ENCODE measurements at regions not wholly inside any gene's neighbourhood (a gene's known extent, or its start where the extent isn't known, plus 50 kb on each side); places are given as distances from the start of the nearest gene placed in this dataset.

DNA sequence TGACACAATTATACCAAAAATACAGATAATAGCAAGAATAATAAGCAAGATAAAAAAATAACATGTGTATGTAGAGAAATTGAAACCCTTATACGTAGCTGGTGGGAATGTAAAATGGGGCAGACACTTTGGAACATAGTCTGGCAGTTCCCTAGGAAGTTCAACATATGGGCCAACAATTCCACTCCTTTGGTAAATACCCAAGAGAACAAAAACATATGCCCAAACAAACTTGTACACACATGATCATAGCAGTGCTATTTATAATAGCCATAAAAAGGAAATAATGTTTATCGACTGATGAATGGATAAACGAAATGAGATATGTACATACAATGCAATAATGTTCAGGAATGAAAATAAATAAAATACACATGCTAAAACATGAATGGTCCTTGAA, 462.4 kb upstream of the SORCS1 start:
- H3K27me3 Mint-ChIP-seq, result no peaks in the 10 kb centered on the region
- H3K4me1 Mint-ChIP-seq, result no peaks in the 10 kb centered on the region
- no peak overlapping the region for H3K4me3 Mint-ChIP-seq

DNA sequence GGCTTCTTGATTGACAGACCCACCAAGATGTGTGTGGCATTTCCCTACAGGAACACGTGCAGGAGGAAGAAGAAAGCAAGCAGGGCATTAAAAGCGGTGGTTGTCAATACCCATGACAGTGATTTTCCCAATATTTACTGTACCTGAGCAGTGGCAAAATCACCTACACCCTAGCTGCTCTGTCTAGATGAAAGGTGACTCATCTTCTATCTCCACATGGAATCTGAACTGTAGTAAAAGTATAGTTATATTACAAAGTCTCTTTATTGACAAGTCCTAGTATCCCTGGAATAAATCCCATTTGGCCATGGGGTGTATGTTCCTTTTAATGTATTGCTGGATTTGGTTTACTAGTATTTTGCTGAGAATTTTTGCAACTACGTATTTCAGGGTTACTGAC, 458.8 kb upstream of the SORCS1 start:
- no peak for DNase-seq
- no peak overlapping the region for H3K4me3 Mint-ChIP-seq
- CTCF ChIA-PET, result no interaction called here
- no peaks in the 10 kb centered on the region for H3K27me3 Mint-ChIP-seq
- no peak overlapping the region for H3K27ac Mint-ChIP-seq
- H3K36me3 Mint-ChIP-seq, result no peaks in the 10 kb centered on the region
- H3K9me3 Mint-ChIP-seq, result peaks cover 8% of the 10 kb centered on the region
- H3K4me1 Mint-ChIP-seq, result no peaks in the 10 kb centered on the region

More for the DNA sequence above, 462.4 kb upstream of the SORCS1 start:
- H3K27ac Mint-ChIP-seq, result no peak overlapping the region
- H3K9me3 Mint-ChIP-seq, result peaks cover 7% of the 10 kb centered on the region
- H3K36me3 Mint-ChIP-seq, result no peaks in the 10 kb centered on the region
- CTCF ChIA-PET, result no interaction called here
- no peak for DNase-seq

- Mint-ChIP-seq H3K27ac (no peak overlapping the region), H3K36me3 (no peaks in the 10 kb centered on the region), H3K27me3 (no peaks in the 10 kb centered on the region), H3K9me3 (peaks cover 9% of the 10 kb centered on the region), H3K4me3 (no peak overlapping the region), H3K4me1 (no peaks in the 10 kb centered on the region)
- CTCF ChIA-PET, result no interaction called here
- no peak for DNase-seq
Observed at GRCh38 chr10:107619139-107619538, 454.6 kb upstream of the SORCS1 start.

- DNase-seq, result no peak
- CTCF ChIA-PET, result no interaction called here
Observed at GRCh38 chr10:107618504-107618994, 454.0 kb upstream of the SORCS1 start.

DNA sequence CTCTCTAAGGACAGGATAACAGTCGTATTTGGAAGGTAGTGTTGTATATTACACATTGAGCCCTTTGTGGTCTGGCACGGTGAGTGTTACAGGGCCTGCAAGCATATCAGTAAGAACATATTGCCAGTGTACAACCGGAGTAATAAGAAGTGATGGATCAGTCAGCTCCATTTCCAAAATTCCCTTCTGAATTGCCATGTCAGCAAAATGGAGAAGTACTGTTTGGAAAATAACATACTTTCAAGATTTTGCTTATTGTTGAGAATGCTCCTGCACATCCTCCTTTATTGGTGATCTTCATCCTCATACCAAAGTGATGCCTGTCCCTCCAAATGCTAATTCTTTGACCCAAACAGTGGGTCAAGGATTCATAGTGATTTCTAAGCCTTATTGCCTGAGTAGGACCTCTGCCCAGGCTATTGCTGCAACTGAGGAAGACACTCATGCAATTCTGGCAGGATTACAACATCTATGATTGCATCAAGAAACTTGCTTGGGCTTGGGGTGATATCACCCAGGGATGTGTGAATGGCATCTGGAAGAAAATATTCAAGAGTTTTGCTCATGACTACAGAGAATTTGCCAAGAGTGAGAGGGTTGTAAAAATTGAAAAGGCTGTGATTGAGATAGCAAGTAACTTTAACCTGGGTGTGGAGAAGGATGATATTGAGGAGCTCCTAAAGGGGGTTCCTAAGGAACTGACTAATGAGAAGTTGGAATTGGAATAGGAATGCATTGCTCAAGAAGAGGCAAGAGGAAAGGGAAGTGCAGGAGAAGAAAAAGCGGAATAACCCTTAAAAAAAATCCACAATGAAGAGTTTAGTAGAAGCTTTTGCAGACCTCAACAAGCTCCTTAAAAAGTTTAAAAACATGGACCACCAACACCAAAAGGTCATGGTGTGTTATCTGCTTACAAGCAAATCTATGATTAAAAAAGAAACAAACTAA, 452.2 kb upstream of the SORCS1 start:
- CTCF ChIA-PET, result no interaction called here
- no peaks in the 10 kb centered on the region for H3K36me3 Mint-ChIP-seq
- peaks cover 7% of the 10 kb centered on the region for H3K9me3 Mint-ChIP-seq
- no peaks in the 10 kb centered on the region for H3K27me3 Mint-ChIP-seq
- no peaks in the 10 kb centered on the region for H3K4me1 Mint-ChIP-seq
- DNase-seq, result no peak
- no peak overlapping the region for H3K27ac Mint-ChIP-seq
- no peak overlapping the region for H3K4me3 Mint-ChIP-seq

More at GRCh38 chr10:107618504-107618994, 454.0 kb upstream of the SORCS1 start:
- Mint-ChIP-seq H3K4me3 (no peak overlapping the region), H3K9me3 (peaks cover 7% of the 10 kb centered on the region), H3K27ac (no peak overlapping the region), H3K36me3 (no peaks in the 10 kb centered on the region), H3K27me3 (no peaks in the 10 kb centered on the region), H3K4me1 (no peaks in the 10 kb centered on the region)

DNA sequence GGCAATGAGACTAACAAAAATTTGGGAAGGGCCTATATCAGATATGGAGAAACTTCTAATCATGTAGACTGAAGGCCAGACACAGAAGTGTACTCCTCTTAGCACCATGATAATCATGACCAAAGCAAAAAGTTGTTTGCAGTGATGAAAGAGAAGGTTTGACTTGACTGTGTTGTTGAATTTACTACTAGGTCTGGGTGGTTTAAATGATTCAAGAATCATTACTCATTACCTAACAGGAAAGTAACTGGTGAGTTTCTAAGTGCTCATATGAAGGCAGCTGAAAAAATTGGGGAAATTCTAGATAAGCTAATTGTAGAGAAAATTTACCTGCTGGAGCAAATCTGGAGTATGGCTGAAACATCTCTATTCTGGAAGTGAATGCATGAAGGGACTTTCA, 451.5 kb upstream of the SORCS1 start:
- H3K36me3 Mint-ChIP-seq, result no peaks in the 10 kb centered on the region
- DNase-seq, result no peak
- CTCF ChIA-PET, result no interaction called here

GRCh38 chr10:107614939-107615685, 450.6 kb upstream of the SORCS1 start:
- CTCF ChIA-PET, result no interaction called here

More for the DNA sequence above, 451.5 kb upstream of the SORCS1 start:
- Mint-ChIP-seq H3K27ac (no peak overlapping the region), H3K4me1 (no peaks in the 10 kb centered on the region), H3K4me3 (no peak overlapping the region), H3K27me3 (no peaks in the 10 kb centered on the region), H3K9me3 (peaks cover 7% of the 10 kb centered on the region)

DNA sequence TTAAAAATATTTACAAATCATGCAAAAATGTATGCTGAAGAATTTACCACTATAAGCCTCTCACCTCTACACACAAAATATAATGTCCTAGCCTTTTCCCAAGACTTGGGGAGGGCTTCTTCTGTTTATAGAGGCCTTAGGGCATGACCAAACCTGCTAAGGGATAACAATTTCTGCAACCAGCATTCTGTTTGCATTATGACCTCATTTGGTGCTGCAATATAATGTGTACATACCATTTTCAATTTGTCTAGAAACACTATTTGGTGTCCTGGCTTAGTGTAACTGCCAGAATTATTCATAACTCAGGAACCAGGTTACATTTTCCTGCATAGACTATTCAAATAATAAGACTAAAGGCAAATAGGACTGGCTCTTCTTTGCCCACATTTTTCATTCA, 446.6 kb upstream of the SORCS1 start:
- CTCF ChIA-PET, result no interaction called here
- no peaks in the 10 kb centered on the region for H3K27me3 Mint-ChIP-seq
- no peak overlapping the region for H3K4me3 Mint-ChIP-seq
- no peaks in the 10 kb centered on the region for H3K36me3 Mint-ChIP-seq
- no peaks in the 10 kb centered on the region for H3K4me1 Mint-ChIP-seq
- no peak overlapping the region for H3K27ac Mint-ChIP-seq
- no peak for DNase-seq
- H3K9me3 Mint-ChIP-seq, result peaks cover 2% of the 10 kb centered on the region

More at GRCh38 chr10:107614939-107615685, 450.6 kb upstream of the SORCS1 start:
- DNase-seq, result no peak
- Mint-ChIP-seq H3K27ac (no peak overlapping the region), H3K4me1 (no peaks in the 10 kb centered on the region), H3K36me3 (no peaks in the 10 kb centered on the region), H3K9me3 (peaks cover 4% of the 10 kb centered on the region), H3K4me3 (no peak overlapping the region), H3K27me3 (no peaks in the 10 kb centered on the region)

DNA sequence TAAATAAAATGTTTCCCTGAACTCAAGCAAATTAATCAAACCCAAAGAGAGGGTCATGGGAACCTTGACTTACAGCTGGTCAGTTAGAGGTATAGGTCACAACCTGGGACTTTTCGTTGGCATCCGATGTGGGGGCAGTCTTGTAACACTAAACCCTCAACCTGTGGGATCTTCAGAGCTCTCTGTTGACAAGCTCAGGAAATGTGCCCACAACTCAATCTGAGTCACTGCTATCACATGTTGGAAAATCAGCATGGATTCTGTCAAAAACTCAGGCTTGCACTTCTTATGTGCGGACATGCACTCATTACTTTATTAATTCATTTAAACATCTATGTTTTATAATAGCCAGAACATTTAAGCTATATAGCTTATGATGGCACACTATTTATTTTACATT, 424.6 kb upstream of the SORCS1 start:
- peaks cover 15% of the 10 kb centered on the region for H3K9me3 Mint-ChIP-seq
- no peaks in the 10 kb centered on the region for H3K4me1 Mint-ChIP-seq
- CTCF ChIA-PET, result no interaction called here
- no peak for DNase-seq
- H3K36me3 Mint-ChIP-seq, result no peaks in the 10 kb centered on the region
- no peak overlapping the region for H3K27ac Mint-ChIP-seq
- H3K4me3 Mint-ChIP-seq, result no peak overlapping the region
- no peaks in the 10 kb centered on the region for H3K27me3 Mint-ChIP-seq

DNA sequence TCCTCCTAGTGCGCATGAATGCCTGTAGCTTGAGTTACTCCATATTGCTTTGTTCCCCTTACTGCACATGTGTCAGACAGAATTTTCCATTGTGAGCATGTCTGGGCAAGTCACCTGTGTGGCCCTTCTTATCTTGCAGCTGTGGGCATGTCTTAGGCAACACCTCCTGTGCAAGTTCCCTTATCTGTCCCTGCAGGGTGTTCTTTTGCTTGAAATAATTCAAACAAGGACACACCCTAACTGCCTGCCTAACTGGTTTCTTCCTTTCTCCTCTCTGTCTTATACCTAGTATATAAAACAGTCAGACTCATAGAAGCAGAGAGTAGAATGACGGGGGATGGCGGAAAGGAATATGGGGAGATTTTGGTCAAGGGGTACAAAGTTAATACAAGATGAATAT, 421.1 kb upstream of the SORCS1 start:
- Mint-ChIP-seq H3K4me3 (no peak overlapping the region), H3K36me3 (no peaks in the 10 kb centered on the region), H3K9me3 (peaks cover 15% of the 10 kb centered on the region), H3K27ac (no peak overlapping the region), H3K4me1 (no peaks in the 10 kb centered on the region), H3K27me3 (no peaks in the 10 kb centered on the region)
- CTCF ChIA-PET, result no interaction called here
- DNase-seq, result no peak

GRCh38 chr10:107583974-107584373, 419.5 kb upstream of the SORCS1 start:
- H3K4me3 Mint-ChIP-seq, result no peak overlapping the region
- DNase-seq, result no peak
- no peak overlapping the region for H3K27ac Mint-ChIP-seq
- H3K27me3 Mint-ChIP-seq, result no peaks in the 10 kb centered on the region
- no peaks in the 10 kb centered on the region for H3K4me1 Mint-ChIP-seq
- H3K9me3 Mint-ChIP-seq, result peaks cover 19% of the 10 kb centered on the region
- CTCF ChIA-PET, result no interaction called here
- no peaks in the 10 kb centered on the region for H3K36me3 Mint-ChIP-seq

- Mint-ChIP-seq H3K27ac (no peak overlapping the region), H3K36me3 (no peaks in the 10 kb centered on the region), H3K27me3 (no peaks in the 10 kb centered on the region), H3K4me1 (no peaks in the 10 kb centered on the region), H3K9me3 (peaks cover 19% of the 10 kb centered on the region), H3K4me3 (no peak overlapping the region)
- DNase-seq, result no peak
- CTCF ChIA-PET, result no interaction called here
Observed at GRCh38 chr10:107579970-107580369, 415.5 kb upstream of the SORCS1 start.

- Mint-ChIP-seq H3K27me3 (no peaks in the 10 kb centered on the region), H3K36me3 (no peaks in the 10 kb centered on the region), H3K27ac (no peak overlapping the region), H3K4me1 (no peaks in the 10 kb centered on the region), H3K4me3 (no peak overlapping the region), H3K9me3 (peaks cover 15% of the 10 kb centered on the region)
- CTCF ChIA-PET, result no interaction called here
- DNase-seq, result no peak
Observed at GRCh38 chr10:107577221-107577620, 412.7 kb upstream of the SORCS1 start.

DNA sequence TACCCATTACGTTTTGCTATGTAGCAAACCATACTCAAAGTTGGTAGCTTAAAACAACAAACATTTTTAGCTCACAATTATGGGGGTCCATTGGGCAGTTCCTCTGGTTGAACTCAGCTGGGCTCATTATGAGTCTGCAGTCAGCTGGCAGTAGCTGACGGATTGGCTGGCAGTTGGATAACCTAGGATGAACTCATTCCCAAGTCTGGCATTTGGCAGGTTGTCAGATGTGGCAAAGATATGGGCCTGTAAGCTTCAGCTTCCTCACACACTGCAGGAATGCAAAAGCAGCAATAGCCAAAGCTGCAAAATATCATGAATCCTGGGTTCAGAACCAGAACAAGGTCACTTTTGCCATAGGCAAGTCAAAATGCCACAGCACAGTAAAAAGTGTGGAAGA, 412.2 kb upstream of the SORCS1 start:
- Mint-ChIP-seq H3K27ac (no peak overlapping the region), H3K27me3 (no peaks in the 10 kb centered on the region), H3K4me1 (no peaks in the 10 kb centered on the region), H3K4me3 (no peak overlapping the region), H3K36me3 (no peaks in the 10 kb centered on the region), H3K9me3 (peaks cover 15% of the 10 kb centered on the region)
- DNase-seq, result no peak
- CTCF ChIA-PET, result no interaction called here

- no peaks in the 10 kb centered on the region for H3K27me3 Mint-ChIP-seq
- CTCF ChIA-PET, result no interaction called here
- H3K27ac Mint-ChIP-seq, result no peak overlapping the region
- DNase-seq, result no peak
- peaks cover 14% of the 10 kb centered on the region for H3K9me3 Mint-ChIP-seq
- no peak overlapping the region for H3K4me3 Mint-ChIP-seq
- H3K4me1 Mint-ChIP-seq, result no peaks in the 10 kb centered on the region
- H3K36me3 Mint-ChIP-seq, result no peaks in the 10 kb centered on the region
Observed at GRCh38 chr10:107565014-107565413, 400.5 kb upstream of the SORCS1 start.
